Panc1 (cell line): ENCODE measurements at regions not wholly inside any gene's neighbourhood (a gene's known extent, or its start where the extent isn't known, plus 50 kb on each side); places are given as distances from the start of the nearest gene placed in this dataset.

Experiments
- ATAC-seq: fragments of 200-7000 bp; cut with Tn5 transposase; 2 replicates; pipeline ENCODE4 v1.9.1; 2020; ENCODE audit warnings: mild to moderate bottlenecking, moderate library complexity
- BruUV-seq: library from RNA; stranded (reverse); fragments of 400-500 nt; replicated peaks from 2 replicates; lab custom pipeline; 2021; lab: Mats Ljungman, UMichigan
- CTCF ChIA-PET: fragments of 300-600 bp; sonication (Branson Sonifier 250); formaldehyde crosslinking; loops from one replicate; lab custom pipeline; 2022; ENCODE audit warnings: antibody characterized with exemption; lab: Charles Lee
- POLR2A ChIA-PET: fragments of 300-600 bp; sonication (Branson Sonifier 250); formaldehyde crosslinking; loops from one replicate; lab custom pipeline; 2022; ENCODE audit warnings: antibody characterized with exemption; lab: Charles Lee
- DNase-seq: peaks from one replicate; pipeline ENCODE4 v3.0.0-alpha.2; 2010; ENCODE audit warnings: low read depth, low spot score
- H3K27ac ChIP-seq: 2 replicates; pipeline ENCODE4 v1.5.1; 2011; ENCODE audit warnings: mild to moderate bottlenecking, low read length, inconsistent platforms
- H3K27me3 ChIP-seq: fragments of 200-500 bp; sonication (Bioruptor generic); 2 replicates; pipeline ENCODE4 v1.6.0; 2014; ENCODE audit warnings: low read length, inconsistent platforms; ENCODE audit not compliant: control insufficient read depth, insufficient read depth
- H3K36me3 ChIP-seq: fragments of 200-500 bp; sonication (Bioruptor generic); 2 replicates; pipeline ENCODE4 v1.5.1; 2014; ENCODE audit warnings: inconsistent platforms, mild to moderate bottlenecking, low read length, moderate library complexity; ENCODE audit not compliant: control insufficient read depth, insufficient read depth
- H3K4me1 ChIP-seq: 2 replicates; pipeline ENCODE4 v1.5.1; 2011; ENCODE audit warnings: inconsistent platforms, mild to moderate bottlenecking, low read length, moderate library complexity; ENCODE audit not compliant: control insufficient read depth, insufficient read depth
- H3K4me3 ChIP-seq, 2 experiments: 2 replicates each; pipeline ENCODE4 v1.5.1; 2011 to 2012; ENCODE audit warnings: low read depth in 2 of 2, low read length in 2 of 2, mild to moderate bottlenecking in 2 of 2, inconsistent platforms in 1 of 2, moderate library complexity in 1 of 2
- H3K9me3 ChIP-seq: fragments of 200-500 bp; sonication (Bioruptor generic); 2 replicates; pipeline ENCODE4 v1.5.1; 2014; ENCODE audit warnings: low read depth, mild to moderate bottlenecking, inconsistent platforms, low read length, moderate library complexity; ENCODE audit not compliant: control insufficient read depth, insufficient read depth
- CTCF ChIP-seq: fragments of 450-650 bp; IDR thresholded peaks from 2 replicates; pipeline ENCODE4 v1.5.1; 2017; ENCODE audit warnings: mild to moderate bottlenecking
- POLR2AphosphoS5 ChIP-seq: IDR thresholded peaks from 2 replicates; pipeline ENCODE4 v1.6.1; 2012; ENCODE audit warnings: mild to moderate bottlenecking, low read depth, low read length, moderate library complexity
- REST ChIP-seq, 2 experiments: IDR thresholded peaks; 2 replicates each; pipeline ENCODE4 v1.6.1; 2011 to 2012; ENCODE audit warnings: low read depth in 2 of 2, control low read depth in 1 of 2, low read length in 1 of 2, mild to moderate bottlenecking in 1 of 2, moderate library complexity in 1 of 2; ENCODE audit not compliant: insufficient read depth in 1 of 2
- SIN3A ChIP-seq: IDR thresholded peaks from 2 replicates; pipeline ENCODE4 v1.6.1; 2012; ENCODE audit warnings: low read depth, mild to moderate bottlenecking, low read length, moderate library complexity, borderline replicate concordance; ENCODE audit not compliant: insufficient read depth
- TCF7L2 ChIP-seq: IDR thresholded peaks from 2 replicates; pipeline ENCODE4 v1.6.1; 2011; ENCODE audit warnings: mild to moderate bottlenecking, low read depth, low read length, inconsistent platforms
- in situ Hi-C: cut with HindIII; loops from 2 replicates; pipeline ENCODE4 v1.10.0; 2016; ENCODE audit warnings: low sequenced_read_pairs, low pct_unique_long_range_greater_than_20kb
- intact Hi-C: fragments of 100-400 bp; cut with micrococcal nuclease; formaldehyde crosslinking; loops from one replicate; pipeline ENCODE4 v1.10.0; 2022; ENCODE audit not compliant: unreplicated experiment

- ATAC-seq: no peak
- Histone ChIP-seq H3K4me1 (no peaks in the 10 kb centered on the region), H3K27ac (no peak overlapping the region), H3K27me3 (no peaks in the 10 kb centered on the region), H3K9me3 (no peaks in the 10 kb centered on the region), H3K36me3 (no peaks in the 10 kb centered on the region), H3K4me3 (no peak overlapping the region)
- intact Hi-C loops (no loop called here), in situ Hi-C loops (no loop called here)
- no TSS peak for BruUV-seq
- POLR2A ChIA-PET: no interaction called here
- no peak for DNase-seq
- TF ChIP-seq TCF7L2 (no peak), REST (IDR thresholded peaks at IDR 0.05; ENCODE audit: insufficient read depth in 1 of 2, low read depth in 2 of 2, low read length in 1 of 2) (no peak), POLR2AphosphoS5 (no peak), SIN3A (no peak), CTCF (no peak)
- CTCF ChIA-PET: no interaction called here
Measured at GRCh38 chr2:193253014-193253530, 1058.3 kb upstream of the TMEFF2 start.

- POLR2A ChIA-PET: no interaction called here
- CTCF ChIA-PET: no interaction called here
- ATAC-seq: no peak
- TF ChIP-seq REST (IDR thresholded peaks at IDR 0.05; ENCODE audit: insufficient read depth in 1 of 2, low read depth in 2 of 2, low read length in 1 of 2) (no peak), SIN3A (no peak), POLR2AphosphoS5 (no peak), TCF7L2 (no peak), CTCF (no peak)
- no peak overlapping the region for H3K27ac ChIP-seq
- no peak overlapping the region for H3K4me3 ChIP-seq
- no peaks in the 10 kb centered on the region for H3K4me1 ChIP-seq
- intact Hi-C loops: no loop called here
- BruUV-seq: no TSS peak
- H3K36me3 ChIP-seq: no peaks in the 10 kb centered on the region
- no peaks in the 10 kb centered on the region for H3K27me3 ChIP-seq
- DNase-seq: no peak
- H3K9me3 ChIP-seq: no peaks in the 10 kb centered on the region
- in situ Hi-C loops: no loop called here
Measured at GRCh38 chr2:193251909-193252308, 1057.2 kb upstream of the TMEFF2 start.
